ENCODE measurements at regions not wholly inside any gene's neighbourhood (a gene's known extent, or its start where the extent isn't known, plus 50 kb on each side); places are given as distances from the start of the nearest gene placed in this dataset.

DNA sequence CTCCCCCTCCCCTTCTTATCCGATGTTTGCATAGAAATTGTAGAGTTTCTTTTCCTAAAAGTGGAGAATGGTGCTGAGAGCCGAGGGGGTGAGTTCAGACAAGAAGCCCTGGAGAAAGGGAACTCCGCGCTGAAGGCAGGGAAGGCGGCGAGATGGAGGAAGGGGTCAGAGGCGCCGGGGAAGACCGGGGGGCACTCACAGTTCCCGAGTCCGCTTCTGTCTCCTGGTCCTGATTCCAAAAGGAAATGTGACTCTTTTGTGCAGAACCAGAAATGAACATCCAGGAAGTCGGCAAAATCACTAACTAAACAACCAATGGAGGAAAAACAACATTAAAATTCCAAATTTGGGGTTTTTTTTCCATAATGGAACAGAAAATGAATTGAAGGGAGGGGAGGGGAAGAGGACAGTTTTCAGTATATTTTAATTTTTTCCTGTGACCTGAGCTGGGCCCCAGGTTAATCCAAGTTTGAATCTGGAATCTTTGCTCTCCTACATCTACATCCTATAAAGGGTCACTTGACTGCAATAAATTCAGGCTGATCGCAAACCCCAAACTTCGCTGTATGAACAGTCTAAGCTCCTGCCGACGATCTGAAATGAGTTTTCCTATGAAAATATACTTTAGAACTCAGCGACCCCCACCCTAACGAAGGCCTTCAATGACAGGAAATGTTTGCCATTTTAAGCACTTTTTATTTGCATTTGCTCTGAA, 252.3 kb downstream of the C16orf95 start:
- peaks cover 5% of the 10 kb centered on the region for H3K4me1 Mint-ChIP-seq
- DNase-seq (ENCODE audit: low spot score in 2 of 2) (no peak), ATAC-seq (replicated peaks; ENCODE audit: extremely low read depth, poor library complexity, severe bottlenecking) (no peak)
- H3K4me3 Mint-ChIP-seq, result no peak overlapping the region
- H3K36me3 Mint-ChIP-seq (ENCODE audit: insufficient read depth), result peaks cover 2% of the 10 kb centered on the region
- no peak overlapping the region for H3K27ac Mint-ChIP-seq (ENCODE audit: low read depth)
- H3K27me3 Mint-ChIP-seq, result peaks cover 78% of the 10 kb centered on the region
- H3K9me3 Mint-ChIP-seq, result no peaks in the 10 kb centered on the region

- DNase-seq (ENCODE audit: low spot score in 2 of 2) (no peak), ATAC-seq (replicated peaks; ENCODE audit: extremely low read depth, poor library complexity, severe bottlenecking) (no peak)
- Mint-ChIP-seq H3K4me1 (no peaks in the 10 kb centered on the region), H3K4me3 (no peak overlapping the region), H3K27ac (ENCODE audit: low read depth) (no peak overlapping the region), H3K27me3 (peaks cover 78% of the 10 kb centered on the region), H3K36me3 (ENCODE audit: insufficient read depth) (peaks cover 2% of the 10 kb centered on the region), H3K9me3 (no peaks in the 10 kb centered on the region)
Observed at GRCh38 chr16:87065446-87066132, 251.6 kb downstream of the C16orf95 start.

DNA sequence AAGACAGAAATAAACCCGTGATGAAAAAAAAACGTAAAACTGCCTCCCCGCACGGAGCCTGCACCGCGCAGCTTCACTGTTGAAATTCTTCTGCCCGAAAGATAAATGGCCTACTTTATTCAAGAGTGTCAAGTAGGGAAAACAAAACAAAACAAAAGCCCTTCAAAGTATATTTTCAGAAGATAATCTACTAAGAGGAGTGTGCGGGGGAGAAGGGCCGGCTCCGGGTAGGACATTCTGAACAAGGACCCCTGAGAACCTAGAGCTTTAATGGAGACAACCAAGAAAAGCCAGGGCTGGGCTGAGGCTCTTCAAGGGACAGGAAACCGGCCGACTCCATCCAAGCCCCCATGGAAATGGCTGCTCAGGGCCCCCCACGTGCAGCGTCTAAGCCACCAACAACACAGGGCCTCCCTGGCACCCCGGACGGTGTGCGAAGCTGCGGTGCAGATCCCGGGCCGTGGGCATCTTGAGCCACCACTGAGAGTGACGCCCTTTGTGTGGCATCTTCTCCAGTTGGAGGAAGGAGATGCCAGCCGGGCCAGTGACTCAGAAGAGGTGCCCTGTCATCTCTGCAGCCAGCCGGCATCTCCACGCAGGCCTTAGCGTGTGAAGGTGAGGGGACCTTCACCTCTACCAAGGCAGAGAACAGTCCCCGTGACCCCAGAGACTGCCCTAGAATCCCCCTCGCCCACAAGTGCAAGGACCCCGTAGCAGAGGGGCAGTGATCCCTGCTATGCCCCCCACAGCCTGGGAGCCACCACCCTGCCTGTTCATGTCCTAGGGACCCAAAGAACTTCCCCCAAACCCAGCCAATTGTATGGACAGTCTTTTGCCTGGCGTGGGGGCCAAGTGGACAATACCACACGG, 250.8 kb downstream of the C16orf95 start:
- Mint-ChIP-seq H3K4me3 (no peak overlapping the region), H3K27me3 (peaks cover 74% of the 10 kb centered on the region), H3K27ac (ENCODE audit: low read depth) (no peak overlapping the region), H3K4me1 (no peaks in the 10 kb centered on the region), H3K36me3 (ENCODE audit: insufficient read depth) (peaks cover 2% of the 10 kb centered on the region), H3K9me3 (no peaks in the 10 kb centered on the region)
- no peak for ATAC-seq (replicated peaks; ENCODE audit: extremely low read depth, poor library complexity, severe bottlenecking)
- no peak for DNase-seq (ENCODE audit: low spot score in 2 of 2)

DNA sequence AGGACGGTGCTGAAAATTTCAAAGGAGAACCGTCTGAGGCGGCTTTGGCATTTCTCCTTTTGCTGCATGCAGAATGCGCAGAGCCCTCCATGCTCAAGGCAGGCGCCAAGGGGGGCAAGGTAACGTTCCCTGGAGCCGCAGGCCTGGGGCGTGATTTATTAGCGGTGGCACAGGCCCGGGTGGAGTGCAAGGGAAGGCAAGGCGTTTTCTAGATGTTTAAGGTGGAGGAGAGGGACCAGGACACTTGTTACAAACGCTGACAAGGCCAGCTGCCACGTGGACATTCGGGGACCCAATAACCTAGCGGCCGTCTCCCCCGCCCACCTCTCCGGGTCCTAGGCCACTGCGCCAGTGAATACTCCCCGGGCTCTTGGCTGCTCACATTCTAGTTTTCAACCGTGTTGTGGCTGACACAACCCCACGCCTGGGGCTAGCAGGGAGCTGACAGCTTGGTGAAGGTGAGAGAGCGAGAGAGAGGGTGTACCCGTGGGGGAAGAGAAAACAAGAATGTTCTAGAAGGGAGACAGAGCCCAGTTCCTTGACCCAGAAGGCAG, 250.1 kb downstream of the C16orf95 start:
- H3K4me1 Mint-ChIP-seq, result no peaks in the 10 kb centered on the region
- ATAC-seq (replicated peaks; ENCODE audit: extremely low read depth, poor library complexity, severe bottlenecking), result no peak
- H3K36me3 Mint-ChIP-seq (ENCODE audit: insufficient read depth), result peaks cover 2% of the 10 kb centered on the region
- DNase-seq (ENCODE audit: low spot score in 2 of 2), result no peak
- no peak overlapping the region for H3K27ac Mint-ChIP-seq (ENCODE audit: low read depth)
- no peak overlapping the region for H3K4me3 Mint-ChIP-seq
- no peaks in the 10 kb centered on the region for H3K9me3 Mint-ChIP-seq
- H3K27me3 Mint-ChIP-seq, result peaks cover 76% of the 10 kb centered on the region

GRCh38 chr16:87067836-87068761, 249.1 kb downstream of the C16orf95 start:
- Mint-ChIP-seq H3K27me3 (peaks cover 71% of the 10 kb centered on the region), H3K4me1 (no peaks in the 10 kb centered on the region), H3K27ac (ENCODE audit: low read depth) (no peak overlapping the region), H3K4me3 (no peak overlapping the region), H3K9me3 (no peaks in the 10 kb centered on the region), H3K36me3 (ENCODE audit: insufficient read depth) (peaks cover 2% of the 10 kb centered on the region)
- DNase-seq (ENCODE audit: low spot score in 2 of 2) (no peak), ATAC-seq (replicated peaks; ENCODE audit: extremely low read depth, poor library complexity, severe bottlenecking) (no peak)

GRCh38 chr16:87068762-87069150, 248.4 kb downstream of the C16orf95 start:
- Mint-ChIP-seq H3K4me1 (no peaks in the 10 kb centered on the region), H3K27me3 (peaks cover 64% of the 10 kb centered on the region), H3K27ac (ENCODE audit: low read depth) (no peak overlapping the region), H3K36me3 (ENCODE audit: insufficient read depth) (peaks cover 2% of the 10 kb centered on the region), H3K4me3 (no peak overlapping the region), H3K9me3 (no peaks in the 10 kb centered on the region)
- DNase-seq (ENCODE audit: low spot score in 2 of 2), result no peak
- no peak for ATAC-seq (replicated peaks; ENCODE audit: extremely low read depth, poor library complexity, severe bottlenecking)

DNA sequence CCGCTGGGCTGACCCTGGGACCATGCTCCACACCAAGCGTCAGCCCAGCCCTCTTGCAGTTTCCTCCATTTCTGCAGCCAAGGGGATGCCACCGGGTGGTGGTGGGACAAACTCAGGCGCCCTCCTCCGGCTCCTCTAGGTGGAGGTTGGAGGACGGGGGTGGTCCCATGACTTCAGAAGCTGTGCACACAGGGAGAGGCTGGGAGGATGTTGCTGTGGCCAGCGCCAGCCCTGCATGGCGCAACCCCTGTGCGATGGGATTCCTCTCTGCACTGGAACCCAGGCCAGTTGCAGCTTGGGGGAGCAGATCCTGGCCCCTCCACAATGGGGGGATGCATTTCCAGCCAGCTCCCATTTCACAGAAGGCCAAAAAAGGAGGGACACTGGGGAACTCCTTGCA, 246.5 kb downstream of the C16orf95 start:
- ATAC-seq (replicated peaks; ENCODE audit: extremely low read depth, poor library complexity, severe bottlenecking) (no peak), DNase-seq (ENCODE audit: low spot score in 2 of 2) (no peak)
- peaks cover 2% of the 10 kb centered on the region for H3K36me3 Mint-ChIP-seq (ENCODE audit: insufficient read depth)
- H3K4me3 Mint-ChIP-seq, result no peak overlapping the region
- H3K27ac Mint-ChIP-seq (ENCODE audit: low read depth), result no peak overlapping the region
- H3K27me3 Mint-ChIP-seq, result peaks cover 57% of the 10 kb centered on the region
- H3K4me1 Mint-ChIP-seq, result no peaks in the 10 kb centered on the region
- no peaks in the 10 kb centered on the region for H3K9me3 Mint-ChIP-seq

DNA sequence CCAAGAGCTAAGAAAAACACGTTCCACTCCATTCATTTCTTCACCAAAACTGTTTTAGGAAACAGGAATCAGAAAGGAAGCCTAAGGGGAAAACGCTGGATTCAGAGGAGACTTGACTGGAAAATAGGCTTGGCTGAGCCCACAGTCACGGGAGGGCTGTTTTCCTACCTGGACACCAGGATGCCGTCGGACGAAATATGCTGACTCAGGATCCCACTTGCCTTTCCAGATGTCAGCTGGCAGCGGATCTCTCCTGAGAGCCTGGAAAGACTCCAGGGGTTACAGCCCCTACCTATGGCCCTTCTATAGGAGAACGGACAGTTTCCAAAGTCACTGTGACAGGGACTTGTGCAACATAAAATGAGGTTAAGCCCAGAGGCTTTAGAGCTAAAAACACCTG, 245.1 kb downstream of the C16orf95 start:
- Mint-ChIP-seq H3K27ac (ENCODE audit: low read depth) (no peak overlapping the region), H3K4me1 (no peaks in the 10 kb centered on the region), H3K4me3 (no peak overlapping the region), H3K9me3 (no peaks in the 10 kb centered on the region), H3K27me3 (peaks cover 62% of the 10 kb centered on the region), H3K36me3 (ENCODE audit: insufficient read depth) (peaks cover 2% of the 10 kb centered on the region)
- DNase-seq (ENCODE audit: low spot score in 2 of 2) (no peak), ATAC-seq (replicated peaks; ENCODE audit: extremely low read depth, poor library complexity, severe bottlenecking) (no peak)

DNA sequence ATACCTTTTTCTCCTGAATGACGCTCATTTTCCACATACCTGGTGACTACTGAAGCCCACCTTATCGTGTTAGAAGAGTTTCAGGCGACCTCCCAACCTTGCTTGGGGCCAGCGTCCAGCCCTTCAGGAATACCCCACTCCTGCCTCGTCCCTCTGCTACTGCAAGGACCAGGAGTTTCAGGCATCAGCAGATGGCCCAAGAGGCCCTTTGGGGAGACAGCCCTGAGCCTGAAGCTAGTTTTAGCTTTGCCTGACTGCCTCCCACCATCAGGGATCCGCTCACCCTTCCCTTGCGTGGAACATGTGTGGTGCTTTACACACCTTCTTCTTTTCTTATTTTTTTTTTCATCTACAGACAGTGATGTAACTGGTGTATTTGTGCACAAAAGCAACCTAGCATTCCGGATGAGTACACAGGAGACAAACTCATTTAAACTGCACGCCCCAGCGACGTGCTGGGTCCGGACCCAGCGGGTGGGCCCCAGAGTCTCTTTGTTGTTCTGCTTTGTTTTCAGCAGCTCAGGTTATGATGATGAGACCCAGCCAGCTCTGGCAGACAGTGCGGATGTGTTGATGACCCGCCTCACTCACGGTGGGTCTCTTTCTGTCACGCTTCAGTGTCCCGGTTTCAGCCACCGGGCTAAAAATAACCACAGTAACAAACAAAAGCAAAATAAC, 242.4 kb downstream of the C16orf95 start:
- Mint-ChIP-seq H3K9me3 (peaks cover 7% of the 10 kb centered on the region), H3K27ac (ENCODE audit: low read depth) (no peak overlapping the region), H3K36me3 (ENCODE audit: insufficient read depth) (no peaks in the 10 kb centered on the region), H3K4me1 (no peaks in the 10 kb centered on the region), H3K4me3 (no peak overlapping the region), H3K27me3 (peaks cover 48% of the 10 kb centered on the region)
- no peak for ATAC-seq (replicated peaks; ENCODE audit: extremely low read depth, poor library complexity, severe bottlenecking)
- no peak for DNase-seq (ENCODE audit: low spot score in 2 of 2)

- Mint-ChIP-seq H3K36me3 (ENCODE audit: insufficient read depth) (no peaks in the 10 kb centered on the region), H3K27me3 (peaks cover 42% of the 10 kb centered on the region), H3K4me3 (no peak overlapping the region), H3K4me1 (no peaks in the 10 kb centered on the region), H3K27ac (ENCODE audit: low read depth) (no peak overlapping the region), H3K9me3 (peaks cover 7% of the 10 kb centered on the region)
- no peak for ATAC-seq (replicated peaks; ENCODE audit: extremely low read depth, poor library complexity, severe bottlenecking)
- DNase-seq (ENCODE audit: low spot score in 2 of 2), result no peak
Observed at GRCh38 chr16:87075319-87075860, 241.8 kb downstream of the C16orf95 start.

DNA sequence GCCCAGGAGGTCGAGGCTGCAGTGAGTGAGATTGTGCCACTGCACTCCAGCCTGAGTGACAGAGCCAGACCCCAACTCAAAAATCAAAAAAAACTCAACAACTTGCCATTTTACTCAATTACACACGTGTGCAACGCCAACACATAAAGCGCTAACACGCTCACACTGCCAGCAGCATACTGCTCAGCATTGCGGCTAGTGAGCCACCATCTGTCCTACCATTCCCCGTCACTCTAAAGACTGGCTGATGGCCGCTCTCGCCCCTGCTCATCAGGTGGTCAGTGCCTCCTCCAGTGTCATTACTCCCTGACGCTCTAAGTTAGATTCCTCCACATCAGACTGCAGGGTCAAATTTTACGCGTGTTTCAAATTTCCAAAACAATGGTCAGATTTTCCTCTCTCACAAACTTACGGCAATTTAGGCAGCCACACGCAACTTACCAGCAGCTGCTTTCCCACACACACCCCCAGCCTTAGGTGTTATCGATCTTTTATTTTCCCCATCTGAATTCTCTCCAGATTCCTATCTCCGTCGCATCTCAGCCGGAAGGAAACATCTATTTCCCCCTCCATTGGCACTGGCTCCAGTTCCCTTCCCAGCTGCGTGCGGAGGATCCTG, 240.8 kb downstream of the C16orf95 start:
- Mint-ChIP-seq H3K36me3 (ENCODE audit: insufficient read depth) (no peaks in the 10 kb centered on the region), H3K27me3 (peaks cover 38% of the 10 kb centered on the region), H3K9me3 (peaks cover 14% of the 10 kb centered on the region), H3K27ac (ENCODE audit: low read depth) (no peak overlapping the region), H3K4me1 (no peaks in the 10 kb centered on the region), H3K4me3 (no peak overlapping the region)
- no peak for DNase-seq (ENCODE audit: low spot score in 2 of 2)
- ATAC-seq (replicated peaks; ENCODE audit: extremely low read depth, poor library complexity, severe bottlenecking), result no peak
